NB4 (cell line): ENCODE measurements at regions not wholly inside any gene's neighbourhood (a gene's known extent, or its start where the extent isn't known, plus 50 kb on each side); places are given as distances from the start of the nearest gene placed in this dataset.
"Not testable (repeated sequence)": the region's sequence is repeated elsewhere in the genome, so short reads cannot be mapped to it uniquely, and the experiment has no call there.

Experiments
- DNase-seq: peaks from one replicate; pipeline ENCODE4 v3.0.0; 2010; ENCODE audit warnings: low read depth
- H3K4me3 ChIP-seq: one replicate; pipeline ENCODE4 v1.5.1; 2011; ENCODE audit warnings: mild to moderate bottlenecking, low read depth, low read length, moderate library complexity
- CTCF ChIP-seq: IDR thresholded peaks from one replicate; pipeline ENCODE4 v1.5.1; 2012; ENCODE audit warnings: low read depth, low read length
- MYC ChIP-seq: IDR thresholded peaks from 2 replicates; pipeline ENCODE4 v1.6.1; 2011; ENCODE audit warnings: low read depth, low read length
- POLR2A ChIP-seq: IDR thresholded peaks from 2 replicates; pipeline ENCODE4 v1.6.1; 2011; ENCODE audit warnings: mild to moderate bottlenecking; ENCODE audit not compliant: insufficient read length; ENCODE audit errors: extremely low read depth
- TF ChIP-seq, protein P1 (sequence below): IDR thresholded peaks from 2 replicates; pipeline ENCODE4 v1.6.1; 2011; ENCODE audit warnings: low read depth, low read length

DNA sequence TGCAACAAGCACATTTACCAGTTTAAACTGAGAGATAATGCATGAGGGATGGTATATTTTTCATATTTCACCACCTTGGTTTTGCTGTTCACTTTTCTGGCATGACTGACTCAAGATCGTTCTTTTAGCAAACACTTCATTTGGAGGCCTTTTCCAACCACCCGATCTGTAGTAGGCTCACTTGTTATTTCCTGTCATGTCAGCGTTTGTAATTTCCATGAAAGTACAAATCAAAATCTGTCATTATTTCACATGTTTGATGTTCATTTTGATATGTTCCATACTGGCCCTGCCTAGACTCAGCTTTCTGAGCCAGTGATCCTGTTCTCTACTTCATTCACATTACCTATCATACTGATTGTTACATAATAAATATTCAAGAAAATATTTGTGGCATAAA lies 1888.3 kb upstream of the PCDH7 start:
- no peak overlapping the region for H3K4me3 ChIP-seq
- no peak for DNase-seq
- TF ChIP-seq POLR2A (no peak), MYC (no peak), CTCF (no peak)
- TF ChIP-seq, protein P1, sequence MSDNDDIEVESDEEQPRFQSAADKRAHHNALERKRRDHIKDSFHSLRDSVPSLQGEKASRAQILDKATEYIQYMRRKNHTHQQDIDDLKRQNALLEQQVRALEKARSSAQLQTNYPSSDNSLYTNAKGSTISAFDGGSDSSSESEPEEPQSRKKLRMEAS, result no peak

DNA sequence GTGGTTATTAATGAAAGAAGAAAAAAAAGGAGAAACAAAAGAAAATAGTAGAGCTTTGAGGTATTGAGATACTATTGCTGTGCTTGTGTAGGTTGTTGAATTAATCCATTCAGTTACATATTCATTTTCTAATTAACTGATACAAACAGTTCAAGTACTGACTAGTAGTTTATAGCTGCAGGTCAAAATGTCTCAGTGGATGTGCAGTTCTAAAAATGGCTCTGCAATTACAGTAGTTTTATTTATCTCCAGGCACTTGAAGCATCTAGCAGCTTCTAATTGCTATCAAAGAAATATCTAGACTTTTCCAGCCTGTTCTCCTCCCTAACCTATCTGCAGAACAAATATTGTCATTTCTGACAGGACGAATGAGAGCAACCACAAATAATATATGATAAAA lies 1887.7 kb upstream of the PCDH7 start:
- no peak for DNase-seq
- TF ChIP-seq MYC (no peak), CTCF (no peak), POLR2A (no peak)
- TF ChIP-seq, protein P1, result no peak
- no peak overlapping the region for H3K4me3 ChIP-seq

GRCh38 chr4:28834120-28834519 lies 1886.0 kb upstream of the PCDH7 start:
- TF ChIP-seq MYC (no peak), POLR2A (no peak), CTCF (no peak)
- TF ChIP-seq, protein P1, result no peak

GRCh38 chr4:28835501-28835900 lies 1884.7 kb upstream of the PCDH7 start:
- no peak for TF ChIP-seq CTCF
- no peak for TF ChIP-seq MYC
- TF ChIP-seq POLR2A, result no peak
- TF ChIP-seq, protein P1, result no peak
- no peak for DNase-seq
- no peak overlapping the region for H3K4me3 ChIP-seq

More at GRCh38 chr4:28834120-28834519, 1886.0 kb upstream of the PCDH7 start:
- DNase-seq, result no peak
- no peak overlapping the region for H3K4me3 ChIP-seq

DNA sequence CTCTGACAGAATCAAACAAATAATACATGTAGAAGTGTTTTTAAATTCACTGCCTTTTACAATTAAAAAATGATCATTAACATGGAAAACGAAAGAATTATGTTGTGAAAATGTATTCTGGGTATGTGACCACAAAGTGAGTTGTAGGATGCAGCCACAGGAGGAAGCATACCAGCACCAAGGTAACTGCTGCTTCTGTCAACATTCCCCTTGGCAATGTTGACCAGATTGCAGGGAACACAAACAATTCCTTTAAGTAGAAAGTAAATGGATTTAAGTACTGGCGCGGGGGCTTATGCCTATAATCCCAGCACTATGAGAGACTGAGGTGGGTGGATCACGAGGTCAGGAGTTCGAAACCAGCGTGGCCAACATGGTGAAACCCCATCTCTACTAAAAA lies 1877.9 kb upstream of the PCDH7 start:
- no peak for DNase-seq
- TF ChIP-seq POLR2A, result no peak
- TF ChIP-seq, protein P1, result no peak
- no peak for TF ChIP-seq CTCF
- no peak for TF ChIP-seq MYC
- no peak overlapping the region for H3K4me3 ChIP-seq

- DNase-seq, result no peak
- no peak overlapping the region for H3K4me3 ChIP-seq
- TF ChIP-seq MYC (no peak), CTCF (no peak), POLR2A (no peak)
- TF ChIP-seq, protein P1, result no peak
Measured at GRCh38 chr4:28845158-28845557, 1875.0 kb upstream of the PCDH7 start.

DNA sequence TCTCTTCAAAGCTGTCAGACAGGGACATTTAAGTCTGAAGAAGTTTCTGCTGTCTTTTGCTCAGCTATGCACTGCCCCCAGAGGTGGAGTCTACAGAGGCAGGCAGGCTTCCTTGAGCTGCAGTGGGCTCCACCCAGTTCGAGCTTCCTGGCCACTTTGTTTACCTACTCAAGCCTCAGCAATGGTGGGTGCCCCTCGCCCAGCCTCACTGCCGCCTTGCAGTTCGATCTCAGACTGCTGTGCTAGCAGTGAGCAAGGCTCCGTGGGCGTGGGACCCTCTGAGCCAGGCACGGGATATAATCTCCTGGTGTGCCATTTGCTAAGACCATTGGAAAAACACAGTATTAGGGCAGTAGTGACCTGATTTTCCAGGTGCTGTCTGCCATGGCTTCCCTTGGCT lies 1863.1 kb upstream of the PCDH7 start:
- H3K4me3 ChIP-seq, DNase-seq: not testable (repeated sequence)
